GM13976 (cell line): ENCODE measurements at regions not wholly inside any gene's neighbourhood (a gene's known extent, or its start where the extent isn't known, plus 50 kb on each side); places are given as distances from the start of the nearest gene placed in this dataset.
A peak's percentile ranks its signal among the peaks of the same experiment; 100 is the strongest.
"Not testable (repeated sequence)": the region's sequence is repeated elsewhere in the genome, so short reads cannot be mapped to it uniquely, and the experiment has no call there.

Experiments
- DNase-seq: peaks from one replicate; pipeline ENCODE4 v3.0.0; 2012; ENCODE audit warnings: low spot score
- in situ Hi-C: fragments of 300-500 bp; cut with MboI; formaldehyde crosslinking; loops from one replicate; pipeline ENCODE4 v1.12.0; 2022; ENCODE audit warnings: low sequenced_read_pairs, mixed read lengths, inconsistent platforms; ENCODE audit not compliant: unreplicated experiment
- TF ChIP-seq, protein P1 (sequence below): IDR thresholded peaks from 2 replicates; pipeline ENCODE4 v1.5.1; 2012; ENCODE audit warnings: borderline replicate concordance, mild to moderate bottlenecking; ENCODE audit not compliant: insufficient read depth; ENCODE audit errors: extremely low read depth, missing control alignments, control extremely low read depth

DNA sequence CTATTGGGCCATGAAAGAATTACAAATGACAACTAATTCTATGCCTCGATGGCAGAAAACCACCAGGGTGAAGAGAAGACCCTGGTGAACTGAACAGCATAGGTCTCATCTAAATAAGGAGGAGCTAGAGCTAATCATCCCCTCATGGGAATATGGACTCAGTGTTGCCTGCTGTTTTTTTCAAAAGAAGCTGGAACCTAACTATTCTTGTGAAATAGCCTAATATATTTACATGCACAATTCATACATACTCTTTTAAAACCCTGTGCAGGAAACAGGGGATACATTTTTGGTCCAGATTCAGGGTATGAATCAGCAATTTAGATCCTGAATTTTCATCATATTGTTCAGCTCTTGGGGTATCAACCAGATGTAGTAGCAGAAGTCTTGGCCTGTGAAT, 560.6 kb downstream of the TOX3 start:
- DNase-seq = no peak
- TF ChIP-seq, protein P1, sequence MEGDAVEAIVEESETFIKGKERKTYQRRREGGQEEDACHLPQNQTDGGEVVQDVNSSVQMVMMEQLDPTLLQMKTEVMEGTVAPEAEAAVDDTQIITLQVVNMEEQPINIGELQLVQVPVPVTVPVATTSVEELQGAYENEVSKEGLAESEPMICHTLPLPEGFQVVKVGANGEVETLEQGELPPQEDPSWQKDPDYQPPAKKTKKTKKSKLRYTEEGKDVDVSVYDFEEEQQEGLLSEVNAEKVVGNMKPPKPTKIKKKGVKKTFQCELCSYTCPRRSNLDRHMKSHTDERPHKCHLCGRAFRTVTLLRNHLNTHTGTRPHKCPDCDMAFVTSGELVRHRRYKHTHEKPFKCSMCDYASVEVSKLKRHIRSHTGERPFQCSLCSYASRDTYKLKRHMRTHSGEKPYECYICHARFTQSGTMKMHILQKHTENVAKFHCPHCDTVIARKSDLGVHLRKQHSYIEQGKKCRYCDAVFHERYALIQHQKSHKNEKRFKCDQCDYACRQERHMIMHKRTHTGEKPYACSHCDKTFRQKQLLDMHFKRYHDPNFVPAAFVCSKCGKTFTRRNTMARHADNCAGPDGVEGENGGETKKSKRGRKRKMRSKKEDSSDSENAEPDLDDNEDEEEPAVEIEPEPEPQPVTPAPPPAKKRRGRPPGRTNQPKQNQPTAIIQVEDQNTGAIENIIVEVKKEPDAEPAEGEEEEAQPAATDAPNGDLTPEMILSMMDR = no peak
- in situ Hi-C loops = no loop called here

DNA sequence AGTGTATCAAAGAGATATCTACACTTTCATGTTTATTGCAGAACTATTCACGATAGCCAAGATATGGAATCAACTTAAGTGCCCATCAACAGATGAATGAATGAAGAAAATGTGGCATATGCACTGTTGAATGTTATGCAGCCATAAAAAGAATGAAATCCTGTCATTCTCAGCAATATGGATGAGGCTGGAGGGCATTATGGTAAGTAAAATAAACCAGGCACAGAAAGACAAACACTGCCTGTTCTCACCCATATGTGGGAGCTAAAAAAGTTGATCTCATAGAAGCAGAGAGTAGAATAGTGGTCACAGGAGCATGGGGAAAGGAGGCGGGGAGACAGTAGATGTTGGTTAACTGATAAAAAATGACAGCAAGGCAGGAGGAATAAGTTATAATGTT, 561.8 kb downstream of the TOX3 start:
- in situ Hi-C loops = no loop called here
- DNase-seq = no peak
- TF ChIP-seq, protein P1 = no peak

DNA sequence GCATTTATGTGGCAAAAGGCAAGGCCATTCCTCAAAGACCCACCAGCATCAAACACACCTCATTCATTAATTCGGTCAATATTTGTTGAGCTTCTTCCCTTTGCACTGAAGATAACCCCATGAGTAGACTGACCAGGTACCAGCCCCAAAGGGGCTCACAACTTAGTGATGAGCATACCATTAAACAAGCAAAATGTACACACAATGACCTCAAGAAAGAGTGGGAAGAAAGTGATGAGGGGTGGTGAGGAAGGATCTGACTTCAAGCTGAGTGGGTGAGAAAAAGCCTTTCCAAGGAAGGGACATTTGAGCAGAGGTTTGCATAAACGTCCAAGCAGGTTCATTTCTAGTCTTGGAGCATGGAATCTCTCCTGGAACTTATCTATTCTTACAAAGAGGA, 562.5 kb downstream of the TOX3 start:
- in situ Hi-C loops = no loop called here
- no peak for DNase-seq
- TF ChIP-seq, protein P1 = no peak

DNA sequence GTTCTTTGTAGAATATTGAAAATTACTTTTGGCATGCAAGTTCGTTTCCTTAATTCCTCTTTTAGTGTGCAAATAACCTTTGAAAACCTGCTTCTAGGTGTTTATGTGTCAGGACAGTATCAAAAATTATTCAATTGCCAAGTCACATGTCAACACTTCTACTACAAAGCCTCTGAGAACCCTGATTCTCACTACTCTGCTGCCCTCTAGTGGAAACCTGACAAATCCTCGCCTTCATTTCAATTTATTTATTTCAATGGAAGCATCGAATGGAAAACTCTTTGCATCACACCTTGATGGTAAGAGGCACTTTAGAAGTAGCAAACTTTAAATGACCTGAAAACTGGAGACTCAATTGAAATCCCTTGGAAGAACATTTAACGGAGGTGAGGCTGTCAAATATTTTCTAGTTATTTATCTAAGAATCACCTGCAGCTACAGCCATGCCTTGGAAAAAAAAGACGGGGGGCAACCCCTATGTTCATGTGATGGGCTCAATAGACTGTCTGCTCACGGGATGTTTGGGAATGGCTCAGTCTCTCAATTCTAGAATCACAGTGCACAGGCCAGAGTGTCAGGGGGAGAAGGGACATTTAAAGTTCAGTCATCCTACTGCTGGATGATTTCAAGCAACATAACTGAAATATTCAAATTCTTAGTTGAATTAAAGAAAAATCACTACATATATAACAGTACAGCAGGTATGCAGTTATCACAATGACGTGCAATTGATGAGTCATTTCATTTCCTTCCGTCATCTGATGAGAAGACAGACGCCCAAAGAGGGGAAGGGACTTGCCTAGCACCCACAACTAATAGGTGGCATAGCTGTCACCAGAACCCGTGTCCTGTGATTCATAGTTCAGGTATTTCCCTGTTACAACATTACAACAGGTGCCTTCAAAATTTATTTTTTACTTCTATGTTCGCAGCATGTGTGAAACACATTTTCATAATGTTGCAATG, 563.9 kb downstream of the TOX3 start:
- TF ChIP-seq, protein P1 = peak; percentile 57
- in situ Hi-C loops = no loop called here
- peak; percentile 32 for DNase-seq

DNA sequence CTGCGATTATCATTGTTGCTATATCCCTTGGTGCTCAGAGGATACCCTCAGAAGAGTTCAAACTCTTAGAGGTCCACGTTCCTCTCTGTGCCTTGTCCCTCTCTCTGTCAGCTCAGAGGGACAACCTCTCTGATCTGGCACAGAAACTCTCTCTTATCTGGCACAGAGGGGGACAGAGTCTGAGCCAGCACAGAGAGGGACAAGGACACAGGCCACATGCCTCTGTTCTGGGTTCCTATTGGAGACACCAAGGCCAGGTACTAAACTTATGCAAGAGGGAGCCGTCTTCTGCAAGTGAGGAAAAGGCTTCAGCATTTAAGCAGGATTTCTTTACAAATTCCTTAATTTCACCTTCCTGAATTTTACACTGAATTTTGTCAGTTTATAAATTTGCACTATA, 565.2 kb downstream of the TOX3 start:
- TF ChIP-seq, protein P1 = no peak
- in situ Hi-C loops = no loop called here
- DNase-seq = no peak

DNA sequence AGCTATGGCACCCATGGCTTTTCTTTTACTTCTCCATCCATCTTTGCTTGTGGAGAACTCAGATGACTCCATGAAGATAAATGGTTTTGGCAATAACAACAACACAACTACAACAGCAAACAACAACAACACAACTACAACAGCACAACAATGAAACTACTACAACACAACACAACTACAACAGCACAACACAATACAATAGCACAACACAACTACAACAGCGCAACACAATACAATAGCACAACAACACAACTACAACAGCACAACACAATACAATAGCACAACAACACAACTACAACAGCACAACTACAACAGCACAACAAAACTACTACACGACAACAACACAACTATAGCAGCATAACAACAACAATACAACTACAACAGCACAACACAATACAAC, 569.4 kb downstream of the TOX3 start:
- DNase-seq, in situ Hi-C loops: not testable (repeated sequence)

DNA sequence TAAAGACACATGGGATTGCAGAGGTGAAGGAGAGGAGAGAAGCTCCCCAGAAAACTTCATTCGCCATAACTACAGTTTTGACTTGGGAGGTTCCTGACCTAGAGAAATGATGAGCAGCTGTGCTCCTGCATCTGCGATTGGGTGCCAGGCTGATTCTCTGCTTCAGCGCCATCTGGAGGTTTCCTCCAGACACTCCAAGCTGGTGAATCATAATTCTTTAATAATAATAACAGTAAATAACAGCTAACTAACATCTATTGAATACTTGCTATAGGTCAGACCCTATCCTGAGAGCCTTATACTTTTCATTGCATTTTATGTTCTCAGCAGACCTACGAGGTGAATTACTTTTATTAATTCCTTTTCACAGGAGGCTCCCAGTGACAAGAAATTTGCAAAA, 575.8 kb downstream of the TOX3 start:
- in situ Hi-C loops = no loop called here
- no peak for DNase-seq

More for the DNA sequence above, 575.8 kb downstream of the TOX3 start:
- TF ChIP-seq, protein P1 = no peak
